CMK (cell line): ENCODE measurements at regions not wholly inside any gene's neighbourhood (a gene's known extent, or its start where the extent isn't known, plus 50 kb on each side); places are given as distances from the start of the nearest gene placed in this dataset.

Source experiments
- DNase-seq: peaks from one replicate; pipeline ENCODE4 v3.0.0-alpha.2; 2010; ENCODE audit warnings: low read depth

DNA sequence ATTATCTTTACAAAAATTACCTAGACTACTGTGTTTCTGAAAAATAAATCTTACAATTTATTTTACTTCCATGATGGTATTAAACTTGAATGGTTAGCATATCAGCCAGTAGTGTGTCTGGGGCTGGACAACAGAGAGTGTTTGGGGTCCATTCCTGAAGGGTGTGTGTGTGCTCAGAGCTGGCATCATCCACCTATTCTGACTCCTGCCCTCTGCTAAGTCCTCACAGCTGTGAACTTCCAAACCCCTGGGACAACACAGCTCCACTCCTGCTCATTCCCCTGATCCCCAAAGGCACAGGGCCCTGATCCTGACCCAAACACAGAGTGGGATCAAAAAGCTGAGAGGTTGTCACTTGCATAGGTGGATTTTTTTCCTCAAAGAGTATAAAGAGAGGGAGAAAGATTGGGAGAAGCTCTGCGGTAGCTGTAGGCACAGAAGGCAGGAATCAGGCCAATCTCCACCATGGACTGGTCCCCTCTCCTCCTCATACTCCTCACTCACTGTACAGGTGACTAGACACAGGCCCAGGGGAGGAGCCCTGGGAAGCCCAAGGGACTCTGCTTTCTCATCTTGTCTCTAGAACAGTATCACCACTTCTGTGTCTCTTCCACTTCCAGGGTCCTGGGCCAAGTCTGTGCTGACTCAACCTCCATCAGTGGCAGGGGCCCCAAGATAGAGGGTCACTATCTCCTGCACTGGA, 55.7 kb upstream of the TOP3B start:
- no peak for DNase-seq

DNA sequence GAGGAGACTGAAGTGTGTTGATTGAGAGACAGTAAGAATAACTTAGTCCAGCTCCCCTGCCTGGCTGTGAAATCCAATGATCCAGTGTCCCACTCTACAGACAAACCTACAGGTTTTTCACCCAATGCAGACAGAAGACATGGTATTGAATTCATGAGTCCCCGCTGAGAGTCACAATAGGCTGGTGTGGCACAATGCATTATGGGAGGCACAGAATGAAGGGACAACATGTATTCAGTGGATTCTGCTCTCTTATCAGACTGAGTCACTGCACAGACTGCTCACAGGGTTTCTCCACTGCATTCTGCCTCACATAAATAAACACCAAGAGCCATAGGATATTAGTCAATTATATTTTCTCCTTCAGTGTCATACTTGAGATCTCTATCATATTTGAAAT, 55.2 kb upstream of the TOP3B start:
- DNase-seq = no peak

DNA sequence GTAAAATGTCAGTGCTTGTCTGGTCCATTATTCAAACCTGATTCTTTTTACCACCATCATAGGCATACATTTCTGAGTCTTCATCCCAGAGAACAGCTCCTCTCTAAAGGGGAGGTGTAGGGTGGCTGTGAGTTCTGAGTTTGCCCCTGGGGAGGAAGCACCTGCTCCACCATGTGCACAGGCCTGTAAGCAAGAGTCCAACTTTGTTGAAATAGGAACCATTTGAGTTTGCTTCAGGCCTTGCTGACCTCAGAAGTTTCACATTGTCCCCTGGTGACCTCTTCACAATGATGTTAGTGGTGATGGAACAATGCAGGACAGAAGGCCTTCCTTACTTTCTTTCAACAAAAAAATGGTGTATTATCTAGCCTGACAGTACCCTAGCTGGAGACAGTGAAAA, 54.6 kb upstream of the TOP3B start:
- DNase-seq = no peak

DNA sequence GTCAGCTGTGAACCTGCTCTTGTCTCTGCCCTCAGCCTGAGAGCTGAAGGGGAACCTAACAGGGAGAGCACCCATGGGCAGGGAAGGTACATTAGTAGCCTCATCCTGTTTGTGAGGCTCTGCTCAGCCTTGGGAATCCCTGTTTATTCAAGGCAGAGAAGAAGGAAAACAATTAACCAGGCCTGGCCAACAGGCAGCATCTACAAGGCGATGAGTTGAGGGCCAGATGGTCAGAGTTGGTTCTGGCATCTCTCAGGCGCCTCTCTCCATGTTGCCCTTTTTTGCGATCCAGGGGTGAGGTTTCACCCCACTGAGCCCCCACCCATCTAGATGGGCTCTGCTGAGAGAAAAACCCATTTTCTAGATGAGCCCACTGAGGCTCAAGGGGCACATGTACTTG, 54.0 kb upstream of the TOP3B start:
- no peak for DNase-seq

DNA sequence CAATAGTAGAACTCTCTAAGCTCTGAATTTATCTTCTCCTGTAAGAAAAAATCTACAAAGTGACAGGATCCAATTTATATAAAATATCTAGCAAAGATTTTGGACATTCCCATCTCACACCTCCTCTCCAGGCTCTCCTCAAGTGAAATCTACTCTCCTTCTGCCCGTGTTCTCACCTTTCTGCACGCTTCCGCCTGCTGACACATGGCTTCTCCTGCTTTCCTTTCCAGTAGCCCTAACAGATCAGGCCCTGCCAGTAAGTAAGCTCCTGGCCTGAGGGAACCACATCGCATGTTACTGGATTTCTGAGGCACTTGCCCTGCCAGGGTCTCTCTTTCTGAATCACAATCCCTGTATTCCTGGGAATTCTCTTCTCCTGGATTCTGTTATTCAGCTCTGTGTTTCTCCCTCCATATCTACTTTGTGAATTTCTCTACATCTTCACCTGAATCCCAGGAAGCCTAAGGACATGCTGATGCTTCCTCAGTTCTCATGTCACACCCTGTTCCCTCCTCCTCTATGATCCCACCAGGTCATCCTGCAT, 53.3 kb upstream of the TOP3B start:
- no peak for DNase-seq

DNA sequence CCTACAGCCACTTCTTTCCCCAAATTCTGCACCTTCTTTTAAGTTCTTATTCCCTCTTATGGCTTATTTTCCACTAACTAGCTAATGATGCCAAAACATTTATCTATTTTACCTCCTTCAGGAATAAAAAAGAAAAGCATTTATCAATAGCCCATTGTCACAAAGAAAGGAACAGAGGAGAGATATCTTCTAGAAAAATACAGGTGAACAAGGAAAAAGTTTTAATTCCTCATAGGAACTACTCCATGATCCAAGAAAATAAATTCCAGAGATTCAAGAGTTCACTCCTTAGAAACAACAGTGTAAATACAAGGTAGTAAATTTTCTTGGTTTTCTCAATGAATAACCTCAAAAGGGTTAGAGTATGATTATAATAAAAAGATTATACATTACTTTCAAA, 52.6 kb upstream of the TOP3B start:
- DNase-seq = no peak

DNA sequence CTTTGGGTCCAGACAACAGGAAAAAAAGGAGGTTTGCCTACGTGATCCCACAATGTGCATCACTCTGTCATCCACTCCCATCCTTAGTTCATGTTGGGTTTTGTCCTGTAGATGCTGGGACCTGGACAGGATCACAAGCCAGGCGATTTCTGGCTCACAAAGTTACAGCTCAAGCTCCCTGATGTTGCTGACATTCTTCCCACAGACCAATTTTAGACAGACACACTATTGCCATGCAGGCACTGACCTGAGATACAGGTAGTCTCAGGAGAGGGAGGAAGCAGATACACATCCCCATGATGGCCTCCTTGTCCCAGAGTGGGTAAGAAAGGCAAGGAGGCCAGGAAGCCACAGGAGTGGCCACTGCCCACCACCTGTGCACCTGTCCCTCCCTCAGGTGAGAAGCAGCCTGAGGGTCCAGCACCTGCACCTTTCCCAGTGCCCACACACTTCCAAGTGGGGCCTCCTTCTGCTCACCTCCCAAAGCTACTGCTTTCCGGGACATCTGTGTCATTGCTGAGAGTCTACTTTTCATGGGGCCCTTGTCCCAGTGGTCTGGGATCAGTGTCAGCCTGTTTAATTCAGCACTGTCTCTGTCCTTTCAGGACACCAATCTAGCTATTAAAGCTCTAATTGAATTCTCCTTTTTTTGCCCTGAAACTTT, 52.0 kb upstream of the TOP3B start:
- no peak for DNase-seq

DNA sequence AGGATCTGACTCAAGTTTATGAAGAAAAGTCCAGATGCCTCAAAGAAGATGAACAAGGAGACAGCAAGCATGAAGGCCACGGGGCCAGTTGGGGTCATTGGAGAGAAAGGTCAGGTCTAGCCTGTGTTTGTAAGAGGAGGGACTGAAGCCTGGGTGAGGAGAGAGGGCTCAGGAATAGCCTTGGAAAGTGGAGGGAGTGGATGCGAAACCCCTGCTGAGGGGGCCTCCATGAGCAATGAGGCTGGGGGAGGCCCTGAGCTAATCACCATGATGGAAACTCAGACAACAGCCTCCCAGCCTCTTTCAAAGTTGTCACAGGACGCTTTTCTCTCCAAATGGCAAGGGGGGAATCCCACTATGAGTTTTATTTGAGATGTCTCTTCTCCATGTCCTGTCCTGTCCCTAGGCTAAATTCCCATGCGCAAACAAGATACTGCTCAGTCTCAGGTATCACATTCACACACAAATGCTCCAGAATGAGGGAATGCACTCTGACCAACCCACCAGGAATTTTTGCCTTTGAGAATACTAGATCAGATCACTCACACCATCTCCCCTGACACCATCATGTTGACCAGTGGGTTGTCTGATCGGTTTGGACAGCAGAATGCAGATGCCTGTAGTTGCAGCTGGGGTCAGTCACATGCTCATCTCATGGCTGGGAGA, 51.3 kb upstream of the TOP3B start:
- DNase-seq = no peak

DNA sequence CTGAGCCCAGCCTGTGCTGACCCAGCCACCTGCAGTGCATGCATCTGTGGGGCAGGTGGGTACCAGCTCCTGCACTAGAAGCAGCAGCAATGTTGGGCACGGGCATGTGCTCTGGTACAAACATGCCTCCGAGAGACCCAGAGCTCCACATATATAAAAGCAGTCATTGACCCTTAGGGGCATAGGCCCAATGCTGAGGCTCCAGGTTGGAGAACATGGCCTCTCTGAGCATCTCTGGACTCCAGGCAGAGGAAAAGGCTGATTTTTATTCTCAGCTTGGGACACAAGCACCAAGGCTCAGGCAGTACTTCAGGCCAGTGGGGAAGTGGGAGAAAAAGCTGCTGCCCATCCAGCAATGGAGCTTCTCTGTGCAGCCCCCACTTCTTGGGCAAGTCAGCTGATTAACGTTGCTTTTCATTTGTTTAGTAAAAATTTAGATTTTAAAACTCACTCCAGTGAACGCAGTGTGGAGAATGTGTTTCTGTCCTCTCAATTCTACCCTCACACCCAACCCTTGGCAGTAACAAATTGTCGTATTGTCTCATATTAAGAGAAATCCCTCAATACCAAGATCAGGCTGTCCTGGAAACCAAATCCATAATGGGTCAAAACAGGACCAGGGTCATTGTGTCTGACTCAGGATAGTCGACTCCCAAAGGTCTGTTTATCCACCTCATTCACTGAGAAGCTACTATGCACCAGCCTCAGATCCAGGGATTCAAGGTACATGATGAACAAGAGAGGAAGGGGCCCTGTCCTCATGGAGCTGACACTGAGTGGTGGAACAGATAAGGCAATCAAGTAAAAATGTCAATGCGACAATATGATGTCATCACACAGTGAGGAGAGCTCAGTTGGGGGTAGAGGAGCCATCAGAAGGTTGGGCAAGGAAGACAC, 50.6 kb upstream of the TOP3B start:
- DNase-seq = no peak

DNA sequence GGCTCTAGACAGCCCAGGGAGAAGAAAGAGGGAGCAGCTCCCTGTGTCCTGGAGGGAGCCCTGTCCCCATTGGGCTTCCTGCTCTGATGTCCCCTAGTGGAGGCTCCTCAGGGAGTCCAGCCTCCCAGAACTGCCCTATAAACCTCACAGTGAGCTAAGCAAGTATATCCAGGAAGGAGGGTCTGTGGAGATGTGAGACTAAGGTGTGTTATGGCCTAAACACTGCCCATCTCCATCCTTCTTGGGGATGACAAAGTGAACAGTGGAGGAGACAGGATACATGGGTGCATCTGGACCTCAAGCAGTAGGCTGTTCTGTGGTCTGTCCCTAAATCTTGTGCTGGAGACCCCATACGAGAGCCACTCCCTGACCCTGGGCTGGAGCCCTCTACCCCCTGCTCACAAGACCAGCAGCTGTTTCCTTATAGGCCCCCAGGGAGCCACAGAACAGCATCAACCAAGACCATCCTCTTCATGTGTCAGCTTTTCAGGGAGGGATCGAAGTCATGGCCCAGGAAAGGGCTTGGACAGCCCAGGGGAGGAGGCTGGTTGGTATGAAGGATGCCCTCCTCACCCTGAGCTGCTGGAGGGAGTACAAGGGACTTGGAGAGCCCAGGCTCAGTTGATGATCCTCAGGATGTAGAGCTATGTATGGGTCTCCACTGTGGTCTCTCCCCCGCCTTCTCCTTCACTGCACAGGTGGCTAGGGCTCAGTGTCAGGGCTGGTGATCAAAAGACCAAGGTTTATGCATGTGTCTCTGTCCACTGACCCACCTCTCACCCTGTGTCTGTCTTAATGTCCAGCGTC, 49.7 kb upstream of the TOP3B start:
- DNase-seq = no peak
